ENCODE measurements at regions not wholly inside any gene's neighbourhood (a gene's known extent, or its start where the extent isn't known, plus 50 kb on each side); places are given as distances from the start of the nearest gene placed in this dataset.

DNA sequence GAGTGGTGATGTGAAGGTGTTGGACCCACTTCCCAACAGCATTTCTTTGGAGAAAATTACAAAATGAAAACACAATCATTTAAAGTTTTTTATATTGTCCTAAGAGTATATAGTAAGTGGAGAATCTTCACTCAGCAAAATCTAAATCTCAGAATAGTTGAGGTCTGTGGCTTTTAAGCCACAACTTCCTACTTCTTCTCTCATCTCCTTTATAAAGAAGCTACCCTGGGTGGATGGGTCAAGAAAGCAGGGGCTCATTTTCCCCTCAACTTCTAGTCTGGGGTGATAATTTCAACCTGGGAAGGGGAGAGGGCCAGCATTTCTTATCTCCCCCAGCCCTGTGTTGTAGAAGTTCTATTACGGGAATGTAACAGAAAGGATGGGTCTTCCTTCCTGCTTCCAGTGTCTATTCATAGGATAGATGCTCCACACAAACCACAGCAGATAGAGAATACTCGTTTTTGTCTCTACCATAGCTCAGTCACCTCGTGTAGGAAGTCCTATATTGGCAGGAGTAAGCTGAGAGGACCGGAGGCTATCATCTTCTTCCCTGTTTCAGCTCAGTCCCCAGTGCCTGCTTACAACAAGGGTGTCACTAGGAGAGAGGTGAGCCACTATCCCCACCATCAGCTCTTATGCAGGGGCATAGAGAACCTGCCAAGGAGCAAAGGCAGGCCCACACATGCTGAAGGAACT lies 341.5 kb downstream of the CASP12 start:
- Mint-ChIP-seq H3K27ac (ENCODE audit: unreplicated experiment) (no peak overlapping the region), H3K9me3 (no peaks in the 10 kb centered on the region), H3K36me3 (ENCODE audit: low read depth) (no peaks in the 10 kb centered on the region), H3K4me3 (no peak overlapping the region), H3K27me3 (ENCODE audit: low read depth) (no peaks in the 10 kb centered on the region), H3K4me1 (peaks cover 6% of the 10 kb centered on the region)
- TF ChIP-seq, protein P1, sequence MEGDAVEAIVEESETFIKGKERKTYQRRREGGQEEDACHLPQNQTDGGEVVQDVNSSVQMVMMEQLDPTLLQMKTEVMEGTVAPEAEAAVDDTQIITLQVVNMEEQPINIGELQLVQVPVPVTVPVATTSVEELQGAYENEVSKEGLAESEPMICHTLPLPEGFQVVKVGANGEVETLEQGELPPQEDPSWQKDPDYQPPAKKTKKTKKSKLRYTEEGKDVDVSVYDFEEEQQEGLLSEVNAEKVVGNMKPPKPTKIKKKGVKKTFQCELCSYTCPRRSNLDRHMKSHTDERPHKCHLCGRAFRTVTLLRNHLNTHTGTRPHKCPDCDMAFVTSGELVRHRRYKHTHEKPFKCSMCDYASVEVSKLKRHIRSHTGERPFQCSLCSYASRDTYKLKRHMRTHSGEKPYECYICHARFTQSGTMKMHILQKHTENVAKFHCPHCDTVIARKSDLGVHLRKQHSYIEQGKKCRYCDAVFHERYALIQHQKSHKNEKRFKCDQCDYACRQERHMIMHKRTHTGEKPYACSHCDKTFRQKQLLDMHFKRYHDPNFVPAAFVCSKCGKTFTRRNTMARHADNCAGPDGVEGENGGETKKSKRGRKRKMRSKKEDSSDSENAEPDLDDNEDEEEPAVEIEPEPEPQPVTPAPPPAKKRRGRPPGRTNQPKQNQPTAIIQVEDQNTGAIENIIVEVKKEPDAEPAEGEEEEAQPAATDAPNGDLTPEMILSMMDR (conservative IDR thresholded peaks at IDR 0.05), result no peak
- no peak for DNase-seq (ENCODE audit: low read depth, low spot score)

GRCh38 chr11:104549019-104549418 lies 349.2 kb downstream of the CASP12 start:
- H3K36me3 Mint-ChIP-seq (ENCODE audit: low read depth), result no peaks in the 10 kb centered on the region
- no peaks in the 10 kb centered on the region for H3K9me3 Mint-ChIP-seq
- H3K27ac Mint-ChIP-seq (ENCODE audit: unreplicated experiment), result no peak overlapping the region
- no peak for DNase-seq (ENCODE audit: low read depth, low spot score)
- H3K4me3 Mint-ChIP-seq, result no peak overlapping the region
- TF ChIP-seq, protein P1 (conservative IDR thresholded peaks at IDR 0.05), result no peak
- no peaks in the 10 kb centered on the region for H3K4me1 Mint-ChIP-seq
- no peaks in the 10 kb centered on the region for H3K27me3 Mint-ChIP-seq (ENCODE audit: low read depth)

- DNase-seq (ENCODE audit: low read depth, low spot score), result no peak
- Mint-ChIP-seq H3K4me1 (no peaks in the 10 kb centered on the region), H3K9me3 (no peaks in the 10 kb centered on the region), H3K4me3 (no peak overlapping the region), H3K36me3 (ENCODE audit: low read depth) (no peaks in the 10 kb centered on the region), H3K27ac (ENCODE audit: unreplicated experiment) (no peak overlapping the region), H3K27me3 (ENCODE audit: low read depth) (no peaks in the 10 kb centered on the region)
- TF ChIP-seq, protein P1 (conservative IDR thresholded peaks at IDR 0.05), result no peak
These were observed 350.1 kb downstream of the CASP12 start for GRCh38 chr11:104547996-104548661.

GRCh38 chr11:104546501-104546900 lies 351.8 kb downstream of the CASP12 start:
- Mint-ChIP-seq H3K4me1 (no peaks in the 10 kb centered on the region), H3K27me3 (ENCODE audit: low read depth) (no peaks in the 10 kb centered on the region), H3K9me3 (no peaks in the 10 kb centered on the region), H3K36me3 (ENCODE audit: low read depth) (no peaks in the 10 kb centered on the region), H3K27ac (ENCODE audit: unreplicated experiment) (no peak overlapping the region), H3K4me3 (no peak overlapping the region)
- no peak for DNase-seq (ENCODE audit: low read depth, low spot score)
- TF ChIP-seq, protein P1 (conservative IDR thresholded peaks at IDR 0.05), result no peak

GRCh38 chr11:104541701-104542100 lies 356.6 kb downstream of the CASP12 start:
- TF ChIP-seq, protein P1 (conservative IDR thresholded peaks at IDR 0.05), result no peak
- Mint-ChIP-seq H3K27me3 (ENCODE audit: low read depth) (no peaks in the 10 kb centered on the region), H3K4me3 (no peak overlapping the region), H3K4me1 (no peaks in the 10 kb centered on the region), H3K36me3 (ENCODE audit: low read depth) (no peaks in the 10 kb centered on the region), H3K27ac (ENCODE audit: unreplicated experiment) (no peak overlapping the region), H3K9me3 (no peaks in the 10 kb centered on the region)
- DNase-seq (ENCODE audit: low read depth, low spot score), result no peak
